ENCODE measurements at regions not wholly inside any gene's neighbourhood (a gene's known extent, or its start where the extent isn't known, plus 50 kb on each side); places are given as distances from the start of the nearest gene placed in this dataset.

GRCh38 chrY:13167698-13168097 lies 263.0 kb downstream of the DDX3Y start:
- no peak for DNase-seq (ENCODE audit: low spot score)

GRCh38 chrY:13168257-13168656 lies 263.6 kb downstream of the DDX3Y start:
- no peak for DNase-seq (ENCODE audit: low spot score)

All from umbilical cord (tissue), 1 donor.